ENCODE measurements at regions not wholly inside any gene's neighbourhood (a gene's known extent, or its start where the extent isn't known, plus 50 kb on each side); places are given as distances from the start of the nearest gene placed in this dataset.
A peak's percentile ranks its signal among the peaks of the same experiment; 100 is the strongest.

GRCh38 chr12:11584221-11584855 is 65.1 kb upstream of the ETV6 start:
- Histone ChIP-seq H3F3A (replicated peaks; ENCODE audit: low read depth) (no peaks in the 10 kb centered on the region), H3K79me2 (replicated peaks; ENCODE audit: insufficient read depth) (no peaks in the 10 kb centered on the region), H4K20me1 (replicated peaks; ENCODE audit: insufficient read depth) (no peaks in the 10 kb centered on the region), H3K4me2 (no peak overlapping the region), H3K36me3 (ENCODE audit: insufficient read depth) (no peaks in the 10 kb centered on the region), H3K27me3 (ENCODE audit: insufficient read depth) (no peaks in the 10 kb centered on the region), H3K4me3 (no peak overlapping the region), H3K4me1 (ENCODE audit: insufficient read depth) (peaks cover 4% of the 10 kb centered on the region), H3K9me2 (ENCODE audit: insufficient read depth) (0 out of 2 replicates have a peak, but pooled peaks cover 3% of the 10 kb centered on the region), H2AFZ (peak overlapping the region; percentile 66), H3K27ac (ENCODE audit: low read depth) (no peak overlapping the region)
- ATAC-seq = no peak
- H3K4me3 Mint-ChIP-seq = no peak overlapping the region
- H3K27ac Mint-ChIP-seq = no peak overlapping the region
- TF ChIP-seq CREB1 (CRISPR knock-in tag; IDR thresholded peaks at IDR 0.05; ENCODE audit: low read depth) (no peak), ZNF462 (CRISPR knock-in tag; IDR thresholded peaks at IDR 0.05) (no peak), REST (IDR thresholded peaks at IDR 0.05; ENCODE audit: unreplicated experiment) (no peak), POLR2AphosphoS5 (IDR thresholded peaks at IDR 0.05; ENCODE audit: low read depth) (no peak), EZH2phosphoT487 (IDR thresholded peaks at IDR 0.05; ENCODE audit: unreplicated experiment) (no peak)
- no peaks in the 10 kb centered on the region; the same call in 2 of the 3 replicates for H3K36me3 Mint-ChIP-seq (ENCODE audit: low read depth)
- H3K27me3 Mint-ChIP-seq (ENCODE audit: insufficient read depth, low read depth, poor library complexity) = no peaks in the 10 kb centered on the region
- H3K4me1 Mint-ChIP-seq = peaks cover 7% of the 10 kb centered on the region
- DNase-seq (ENCODE audit: low spot score) = no peak
- no peaks in the 10 kb centered on the region for H3K9me3 Mint-ChIP-seq
